TTC549 (cell line): ENCODE measurements at regions not wholly inside any gene's neighbourhood (a gene's known extent, or its start where the extent isn't known, plus 50 kb on each side); places are given as distances from the start of the nearest gene placed in this dataset.
"Not testable (repeated sequence)": the region's sequence is repeated elsewhere in the genome, so short reads cannot be mapped to it uniquely, and the experiment has no call there.

Experiments used
- FAIRE-seq: peaks from 2 replicates; lab custom pipeline; 2012; peaks lifted over from hg19 to GRCh38; lab: Jason Lieb, UNC

- no peak for FAIRE-seq
These were observed 164.8 kb upstream of the CDIN1 start for GRCh38 chr15:36414670-36415069.

- FAIRE-seq, result no peak
These were observed 163.8 kb upstream of the CDIN1 start for GRCh38 chr15:36415643-36416042.

- no peak for FAIRE-seq
These were observed 156.8 kb upstream of the CDIN1 start for GRCh38 chr15:36422631-36423030.

- FAIRE-seq, result no peak
These were observed 152.7 kb upstream of the CDIN1 start for GRCh38 chr15:36426691-36427090.

GRCh38 chr15:36428102-36428845, 151.2 kb upstream of the CDIN1 start:
- no peak for FAIRE-seq

- no peak for FAIRE-seq
These were observed 149.7 kb upstream of the CDIN1 start for GRCh38 chr15:36429707-36430106.

GRCh38 chr15:36430280-36430679, 149.1 kb upstream of the CDIN1 start:
- FAIRE-seq, result no peak

GRCh38 chr15:36430726-36431265, 148.6 kb upstream of the CDIN1 start:
- FAIRE-seq, result no peak

- FAIRE-seq, result no peak
These were observed 147.3 kb upstream of the CDIN1 start for GRCh38 chr15:36432161-36432560.

- no peak for FAIRE-seq
These were observed 145.2 kb upstream of the CDIN1 start for GRCh38 chr15:36434177-36434576.

GRCh38 chr15:36438499-36438898, 140.9 kb upstream of the CDIN1 start:
- no peak for FAIRE-seq

GRCh38 chr15:36447373-36447772, 132.1 kb upstream of the CDIN1 start:
- FAIRE-seq, result no peak

- no peak for FAIRE-seq
These were observed 131.0 kb upstream of the CDIN1 start for GRCh38 chr15:36448418-36448817.

- FAIRE-seq, result no peak
These were observed 130.3 kb upstream of the CDIN1 start for GRCh38 chr15:36449084-36449661.

- no peak for FAIRE-seq
These were observed 129.7 kb upstream of the CDIN1 start for GRCh38 chr15:36449662-36450145.

- not testable (repeated sequence) for FAIRE-seq
These were observed 125.2 kb upstream of the CDIN1 start for GRCh38 chr15:36454244-36454643.

GRCh38 chr15:36458411-36458810, 121.0 kb upstream of the CDIN1 start:
- FAIRE-seq, result no peak

- FAIRE-seq, result no peak
These were observed 114.1 kb upstream of the CDIN1 start for GRCh38 chr15:36465304-36465703.

GRCh38 chr15:36468746-36469145, 110.7 kb upstream of the CDIN1 start:
- no peak for FAIRE-seq

GRCh38 chr15:36469311-36469966, 110.0 kb upstream of the CDIN1 start:
- no peak for FAIRE-seq

- no peak for FAIRE-seq
These were observed 106.8 kb upstream of the CDIN1 start for GRCh38 chr15:36472672-36473071.

GRCh38 chr15:36478561-36478960, 100.9 kb upstream of the CDIN1 start:
- no peak for FAIRE-seq

- FAIRE-seq, result no peak
These were observed 100.1 kb upstream of the CDIN1 start for GRCh38 chr15:36479200-36479896.
